NCI-H2196 (cell line): ENCODE measurements at regions not wholly inside any gene's neighbourhood (a gene's known extent, or its start where the extent isn't known, plus 50 kb on each side); places are given as distances from the start of the nearest gene placed in this dataset.

ENCODE experiments used
- DNase-seq: peaks from one replicate; lab custom pipeline; 2025; ENCODE audit not compliant: unreplicated experiment; lab: John Stamatoyannopoulos, UW

GRCh38 chr1:90502194-90502593 lies 214.9 kb downstream of the BARHL2 start:
- DNase-seq = no peak

GRCh38 chr1:90501281-90501680 lies 215.8 kb downstream of the BARHL2 start:
- DNase-seq = no peak

- no peak for DNase-seq
These were observed 222.3 kb downstream of the BARHL2 start for GRCh38 chr1:90494748-90495282.

GRCh38 chr1:90488451-90488850 lies 228.7 kb downstream of the BARHL2 start:
- DNase-seq = no peak

- DNase-seq = no peak
These were observed 230.1 kb downstream of the BARHL2 start for GRCh38 chr1:90486996-90487395.

GRCh38 chr1:90486134-90486824 lies 230.8 kb downstream of the BARHL2 start:
- no peak for DNase-seq

GRCh38 chr1:90480271-90480835 lies 236.7 kb downstream of the BARHL2 start:
- no peak for DNase-seq

GRCh38 chr1:90476994-90477393 lies 240.1 kb downstream of the BARHL2 start:
- no peak for DNase-seq

- no peak for DNase-seq
These were observed 240.7 kb downstream of the BARHL2 start for GRCh38 chr1:90476411-90476810.

- DNase-seq = no peak
These were observed 241.5 kb downstream of the BARHL2 start for GRCh38 chr1:90475631-90476030.

GRCh38 chr1:90474731-90475130 lies 242.4 kb downstream of the BARHL2 start:
- DNase-seq = no peak

GRCh38 chr1:90474158-90474557 lies 242.9 kb downstream of the BARHL2 start:
- no peak for DNase-seq

- DNase-seq = no peak
These were observed 244.3 kb downstream of the BARHL2 start for GRCh38 chr1:90472775-90473174.

- no peak for DNase-seq
These were observed 257.5 kb downstream of the BARHL2 start for GRCh38 chr1:90459570-90459969.

- no peak for DNase-seq
These were observed 259.1 kb downstream of the BARHL2 start for GRCh38 chr1:90457985-90458384.

GRCh38 chr1:90452491-90452890 lies 264.6 kb downstream of the BARHL2 start:
- no peak for DNase-seq

- DNase-seq = no peak
These were observed 273.7 kb downstream of the BARHL2 start for GRCh38 chr1:90443354-90443753.

- DNase-seq = no peak
These were observed 281.8 kb downstream of the BARHL2 start for GRCh38 chr1:90435351-90435750.

- no peak for DNase-seq
These were observed 282.6 kb downstream of the BARHL2 start for GRCh38 chr1:90434460-90434859.

- DNase-seq = no peak
These were observed 300.0 kb downstream of the BARHL2 start for GRCh38 chr1:90417126-90417525.

- no peak for DNase-seq
These were observed 302.9 kb downstream of the BARHL2 start for GRCh38 chr1:90414201-90414600.

GRCh38 chr1:90413519-90413918 lies 303.6 kb downstream of the BARHL2 start:
- DNase-seq = no peak

- DNase-seq = no peak
These were observed 304.5 kb downstream of the BARHL2 start for GRCh38 chr1:90412563-90412962.
